Dedifferentiated amniotic fluid mesenchymal stem cell (primary cell): ENCODE measurements at regions not wholly inside any gene's neighbourhood (a gene's known extent, or its start where the extent isn't known, plus 50 kb on each side); places are given as distances from the start of the nearest gene placed in this dataset.
"Not testable (repeated sequence)": the region's sequence is repeated elsewhere in the genome, so short reads cannot be mapped to it uniquely, and the experiment has no call there.

Source experiments
- DNase-seq: peaks from one replicate; pipeline ENCODE4 v3.0.0-alpha.2; 2016; ENCODE audit errors: extremely low spot score

GRCh38 chr18:79595876-79596374 lies 83.7 kb upstream of the CTDP1 start:
- no peak for DNase-seq

DNA sequence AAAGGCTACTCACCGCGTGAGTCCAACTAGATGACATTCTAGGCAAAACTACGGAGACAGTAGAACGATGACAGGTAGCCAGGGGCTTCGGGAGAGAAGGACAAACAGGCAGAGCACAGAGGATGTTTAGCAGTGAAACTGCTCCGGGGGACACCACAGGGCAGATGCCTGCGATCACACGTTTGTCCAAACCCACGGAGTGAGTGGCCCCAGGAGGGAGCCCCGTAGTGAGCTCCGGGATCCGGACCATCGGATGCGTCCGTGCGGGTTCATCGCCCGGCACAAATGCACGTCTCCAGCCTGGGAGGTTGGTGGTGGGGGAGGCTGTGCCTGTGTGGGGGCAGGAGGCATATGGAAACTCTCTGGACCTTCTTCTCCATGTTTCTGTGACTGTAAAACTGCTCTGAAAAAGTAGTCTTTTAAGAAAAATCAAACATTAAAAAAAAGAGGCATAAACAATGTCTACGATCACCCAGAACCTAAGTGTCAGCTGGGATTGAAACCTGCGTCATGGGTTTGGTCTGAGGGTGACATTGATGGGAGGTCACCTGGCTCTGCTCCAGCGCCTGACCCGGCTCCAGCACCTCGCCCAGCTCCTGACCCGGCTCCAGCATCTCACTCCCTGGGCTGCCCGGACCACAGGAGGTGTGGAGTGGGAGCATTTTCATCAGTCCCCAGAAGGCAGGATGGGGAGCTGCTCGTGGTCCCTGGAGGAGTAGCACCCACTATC lies 83.0 kb upstream of the CTDP1 start:
- DNase-seq: no peak

- no peak for DNase-seq
These were observed 82.3 kb upstream of the CTDP1 start for GRCh38 chr18:79597176-79597830.

GRCh38 chr18:79597831-79598632 lies 81.6 kb upstream of the CTDP1 start:
- no peak for DNase-seq

DNA sequence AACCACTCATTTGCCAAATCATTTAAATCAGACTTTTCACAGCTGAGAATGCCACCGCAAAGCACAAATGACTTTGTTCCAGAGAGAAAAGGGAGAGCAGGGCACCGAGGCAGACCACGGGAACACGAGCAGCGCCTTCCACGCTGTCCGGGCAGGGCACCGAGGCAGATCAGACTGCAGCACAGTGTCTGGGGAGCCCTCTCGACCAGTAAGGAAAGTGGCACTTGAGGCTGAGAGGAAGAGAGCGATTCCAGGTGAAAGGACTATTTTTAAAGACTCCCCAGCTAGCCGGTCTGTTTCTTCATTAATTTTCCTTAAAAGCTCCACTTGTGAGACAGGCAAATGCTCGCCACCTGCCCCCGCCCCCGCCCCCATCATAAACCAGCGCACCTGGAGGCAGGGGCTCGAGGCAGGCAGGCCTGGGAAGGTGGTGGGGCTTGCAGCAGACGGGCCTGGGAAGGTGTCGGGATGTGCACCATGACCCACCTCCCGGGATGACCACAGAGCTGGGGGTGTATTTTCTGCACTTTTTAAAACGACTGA lies 80.9 kb upstream of the CTDP1 start:
- no peak for DNase-seq

- DNase-seq: peak; percentile 39
These were observed 80.1 kb upstream of the CTDP1 start for GRCh38 chr18:79599441-79599931.

DNA sequence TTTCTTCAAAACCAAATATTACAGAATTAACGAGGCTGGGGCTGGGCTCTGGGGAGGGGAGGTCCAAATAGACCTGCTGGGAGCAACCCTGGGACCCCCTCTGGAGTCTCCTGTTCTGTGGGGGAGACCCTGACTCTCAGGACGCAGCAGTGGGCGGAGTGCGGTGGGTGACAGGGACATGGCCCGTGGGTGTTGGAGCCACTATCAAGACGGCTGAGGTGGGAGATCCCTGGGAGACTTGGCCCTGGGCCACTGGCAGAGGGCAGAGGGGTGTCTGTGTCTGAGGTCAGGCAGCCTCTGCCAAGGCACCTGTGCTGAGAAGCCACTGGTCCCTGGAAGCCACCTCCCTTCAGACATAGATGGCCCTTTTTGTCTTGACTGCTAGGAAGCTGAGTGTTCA lies 79.5 kb upstream of the CTDP1 start:
- no peak for DNase-seq

GRCh38 chr18:79600596-79600995 lies 79.0 kb upstream of the CTDP1 start:
- DNase-seq: no peak

GRCh38 chr18:79601234-79601633 lies 78.4 kb upstream of the CTDP1 start:
- DNase-seq: no peak

- DNase-seq: no peak
These were observed 76.0 kb upstream of the CTDP1 start for GRCh38 chr18:79603321-79604204.

DNA sequence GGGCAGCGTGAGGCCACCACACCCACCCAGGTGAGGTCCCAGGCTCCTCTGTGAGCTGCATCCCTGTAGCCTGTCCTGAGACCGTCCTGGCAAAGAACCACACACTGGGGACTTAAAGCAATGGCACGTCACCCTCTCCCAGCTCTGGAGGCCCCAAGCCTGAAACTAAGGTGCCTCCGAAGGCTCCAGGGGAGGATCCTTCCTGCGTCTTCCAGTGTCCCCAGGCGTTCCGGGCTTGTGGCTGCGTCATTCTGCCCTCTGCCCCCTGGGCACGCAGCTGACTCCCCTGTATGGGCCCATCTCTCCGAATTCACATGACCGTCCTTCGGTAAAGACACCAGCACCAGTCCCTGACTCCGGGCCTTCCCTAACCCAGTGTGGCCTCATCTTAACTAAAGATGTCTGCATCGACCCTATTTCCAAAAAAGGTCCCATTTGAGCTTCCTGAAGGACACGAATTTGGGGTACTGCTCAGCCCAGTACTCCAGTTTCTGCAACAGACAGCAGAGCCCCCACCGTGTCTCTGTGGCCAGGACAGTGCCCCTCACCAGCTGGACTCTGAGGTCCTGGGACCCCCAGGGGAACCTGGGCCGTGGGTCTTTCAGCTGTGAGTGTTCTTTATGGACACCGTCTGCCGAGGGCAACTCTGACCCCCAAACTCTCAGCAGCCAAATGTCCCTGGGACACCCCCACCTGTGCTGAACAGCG lies 75.2 kb upstream of the CTDP1 start:
- DNase-seq: no peak

DNA sequence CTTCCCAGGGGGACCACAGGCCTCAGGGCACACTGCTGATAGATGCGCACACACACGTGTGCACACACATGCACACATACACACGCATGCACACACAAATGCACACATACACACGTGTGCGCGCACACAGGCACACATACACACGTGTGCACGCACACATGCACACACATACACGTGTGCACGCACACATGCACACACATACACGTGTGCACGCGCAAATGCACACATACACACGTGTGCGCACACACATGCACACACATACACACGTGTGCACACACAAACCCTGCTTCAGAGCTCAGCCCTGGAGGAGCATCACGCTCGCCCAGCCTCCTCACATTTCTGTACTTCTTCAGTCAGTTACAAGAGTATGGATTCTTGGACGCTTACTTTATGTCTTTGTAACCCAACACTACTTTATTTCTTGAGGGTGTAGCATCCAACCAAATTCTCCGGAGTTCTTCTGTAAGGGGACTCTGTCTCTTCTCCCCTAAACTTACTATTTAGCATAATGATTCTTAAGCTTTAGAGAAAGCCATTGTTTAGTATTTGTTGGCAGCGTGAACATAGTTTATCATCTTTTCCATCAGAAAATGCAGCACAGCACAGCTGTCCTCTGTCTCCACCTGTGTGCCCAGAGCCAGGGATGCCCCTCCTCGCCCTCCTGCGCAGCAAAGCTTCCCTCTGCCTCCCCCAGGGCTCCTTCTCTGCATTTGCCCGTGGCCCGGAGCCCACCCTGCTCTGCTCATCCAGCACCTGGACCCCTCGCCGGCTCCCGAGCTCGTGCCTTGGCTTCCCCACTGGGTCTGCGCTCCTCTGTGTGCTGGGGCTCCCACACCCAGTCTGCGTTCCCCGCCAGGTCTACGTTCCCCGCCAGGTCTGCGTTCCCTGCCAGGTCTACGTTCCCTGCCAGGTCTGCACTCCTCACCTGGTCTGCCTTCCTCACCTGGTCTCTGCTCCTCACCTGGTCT lies 74.4 kb upstream of the CTDP1 start:
- no peak for DNase-seq

DNA sequence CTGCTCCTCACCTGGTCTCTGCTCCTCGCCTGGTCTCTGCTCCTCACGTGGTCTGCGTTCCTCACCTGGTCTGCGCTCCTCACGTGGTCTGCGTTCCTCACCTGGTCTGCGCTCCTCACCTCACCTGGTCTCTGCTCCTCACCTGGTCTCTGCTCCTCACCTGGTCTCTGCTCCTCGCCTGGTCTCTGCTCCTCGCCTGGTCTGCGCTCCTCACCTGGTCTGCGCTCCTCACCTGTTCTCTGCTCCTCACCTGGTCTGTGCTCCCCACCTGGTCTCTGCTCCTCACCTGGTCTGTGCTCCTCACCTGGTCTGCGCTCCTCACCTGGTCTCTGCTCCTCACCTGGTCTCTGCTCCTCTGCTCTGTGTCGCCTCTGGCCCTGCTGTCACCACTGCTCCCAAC lies 73.5 kb upstream of the CTDP1 start:
- DNase-seq: not testable (repeated sequence)

DNA sequence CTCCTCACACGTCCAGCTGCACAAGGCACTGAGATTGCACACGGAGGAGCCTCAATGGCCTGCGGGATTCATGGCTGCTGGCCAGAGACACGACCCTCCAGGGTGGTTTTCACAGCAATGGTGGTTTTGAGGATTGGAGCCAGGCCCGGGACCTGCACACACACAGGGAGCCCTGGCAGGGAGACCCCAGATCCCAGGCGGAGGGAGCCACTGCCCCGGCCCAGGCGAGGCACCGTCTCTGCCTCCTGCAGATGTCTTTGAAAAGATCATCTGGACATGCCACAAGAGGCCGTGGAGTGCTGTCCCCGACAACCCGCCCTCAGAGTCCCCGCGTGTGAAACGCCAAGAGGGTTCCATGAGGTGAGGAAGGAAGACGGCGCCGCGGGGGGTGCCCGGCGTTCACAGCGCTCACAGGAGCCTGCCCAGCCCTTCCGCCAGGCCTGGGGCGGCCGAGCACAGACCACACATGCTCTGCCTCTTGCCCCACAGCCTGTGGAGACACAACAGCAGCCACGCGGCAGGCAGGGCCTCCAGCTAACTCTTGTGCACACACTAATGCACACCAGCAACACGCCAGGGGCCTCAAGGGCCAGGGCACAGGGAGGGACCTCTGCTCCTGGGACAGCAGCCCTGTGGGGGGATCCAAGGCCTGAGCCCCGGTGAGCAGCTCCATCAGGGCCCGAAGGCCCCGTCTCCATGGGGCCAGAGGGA lies 72.8 kb upstream of the CTDP1 start:
- no peak for DNase-seq

- no peak for DNase-seq
These were observed 72.1 kb upstream of the CTDP1 start for GRCh38 chr18:79607361-79607952.

GRCh38 chr18:79608069-79608468 lies 71.5 kb upstream of the CTDP1 start:
- no peak for DNase-seq

DNA sequence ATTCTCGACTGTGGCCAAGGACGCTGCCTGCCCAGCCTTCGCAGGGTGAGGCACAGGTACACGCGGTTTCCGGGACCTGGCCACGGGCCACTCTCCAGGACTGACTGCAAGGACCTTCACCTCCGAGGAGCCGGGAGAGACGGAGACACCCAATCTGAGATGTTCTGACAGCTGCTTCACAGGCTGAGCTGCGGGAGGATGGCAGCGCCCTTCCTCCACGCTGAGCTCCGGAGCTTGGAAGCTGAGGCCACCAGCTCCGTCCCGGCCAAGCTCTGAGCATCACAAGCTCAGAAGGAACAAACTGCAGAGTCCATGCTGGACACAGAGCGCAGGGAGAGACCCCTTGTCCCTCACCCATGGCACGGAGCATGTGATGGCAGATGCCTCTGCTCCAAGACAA lies 71.1 kb upstream of the CTDP1 start:
- no peak for DNase-seq

DNA sequence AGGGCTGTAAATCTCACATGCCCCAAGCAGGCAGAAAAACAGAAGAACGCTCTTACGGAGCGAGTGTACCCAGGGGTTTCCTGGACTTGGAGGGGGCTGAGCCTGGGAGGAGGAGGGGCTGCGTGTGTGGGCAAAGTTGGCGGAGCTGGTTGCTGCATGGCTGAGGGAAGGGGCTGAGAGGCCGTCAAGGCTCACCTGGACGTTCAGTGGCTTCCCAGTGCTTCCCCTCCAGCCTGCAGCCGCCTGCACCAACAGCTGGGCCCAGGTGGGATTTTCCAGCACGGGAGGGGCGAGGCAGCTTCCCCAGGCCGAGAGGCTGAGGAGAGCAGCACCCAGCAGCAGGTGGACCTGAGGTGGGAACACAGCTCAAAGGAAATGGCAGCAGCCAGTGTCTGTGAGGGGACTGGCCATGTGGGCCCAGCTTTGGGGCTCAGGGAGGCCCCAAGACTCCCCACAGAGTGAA lies 70.6 kb upstream of the CTDP1 start:
- no peak for DNase-seq
